Right lobe of liver (tissue), 4 donors: ENCODE measurements at regions not wholly inside any gene's neighbourhood (a gene's known extent, or its start where the extent isn't known, plus 50 kb on each side); places are given as distances from the start of the nearest gene placed in this dataset.

Experiments used
- CTCF ChIP-seq, 4 donors: fragments of 200-600 bp in 3 of 4; fragments of 450-650 bp in 1 of 4; IDR thresholded peaks; one replicate each; pipeline versions ENCODE4 v1.5.1 to v1.8.0; 2016 to 2022; ENCODE audit warnings: antibody characterized with exemption in 4 of 4, mild to moderate bottlenecking in 2 of 4
- POLR2A ChIP-seq: fragments of 450-650 bp; IDR thresholded peaks from one replicate; pipeline ENCODE4 v1.6.1; 2017; ENCODE audit warnings: antibody characterized with exemption, mild to moderate bottlenecking
- donor health status: DM: no; HTN: no; CAD: no.
- donor health status: DM: no; HTN: no; CAD: no.
- donor health status: DM: no; HTN: yes; CAD: no.

GRCh38 chr12:98352835-98353234 is 162.6 kb upstream of the TMPO start:
- no peak for TF ChIP-seq CTCF (IDR thresholded peaks at IDR 0.05)
- TF ChIP-seq POLR2A = no peak
